Hepatocyte (in vitro differentiated cells): ENCODE measurements at regions not wholly inside any gene's neighbourhood (a gene's known extent, or its start where the extent isn't known, plus 50 kb on each side); places are given as distances from the start of the nearest gene placed in this dataset.
"Not testable (repeated sequence)": the region's sequence is repeated elsewhere in the genome, so short reads cannot be mapped to it uniquely, and the experiment has no call there.

Source experiments
- DNase-seq: peaks from one replicate; pipeline ENCODE4 v3.0.0-alpha.2; 2016; ENCODE audit warnings: low spot score
- H2AFZ ChIP-seq: fragments of 200-600 bp; sonication (generic); 2 replicates; pipeline ENCODE4 v1.6.0; 2016; ENCODE audit warnings: antibody characterized with exemption, mild to moderate bottlenecking
- H3K27ac ChIP-seq: fragments of 200-600 bp; sonication (generic); 2 replicates; pipeline ENCODE4 v1.5.1; 2016; ENCODE audit warnings: mild to moderate bottlenecking
- H3K27me3 ChIP-seq: fragments of 200-600 bp; sonication (generic); 2 replicates; pipeline ENCODE4 v1.6.1; 2016
- H3K36me3 ChIP-seq: fragments of 200-600 bp; sonication (generic); replicated peaks from 2 replicates; pipeline ENCODE4 v1.5.1; 2016; ENCODE audit warnings: low read depth; ENCODE audit not compliant: insufficient read depth
- H3K4me1 ChIP-seq: fragments of 200-600 bp; sonication (generic); 2 replicates; pipeline ENCODE4 v1.5.1; 2016; ENCODE audit warnings: mild to moderate bottlenecking, moderate library complexity; ENCODE audit not compliant: insufficient read depth
- H3K4me2 ChIP-seq: fragments of 200-600 bp; sonication (generic); 2 replicates; pipeline ENCODE4 v1.6.0; 2016
- H3K4me3 ChIP-seq: fragments of 200-600 bp; sonication (generic); 2 replicates; pipeline ENCODE4 v1.5.1; 2016; ENCODE audit warnings: mild to moderate bottlenecking
- H3K79me2 ChIP-seq: fragments of 200-600 bp; sonication (generic); 2 replicates; pipeline ENCODE4 v1.6.0; 2017; ENCODE audit warnings: mild to moderate bottlenecking
- H3K9me2 ChIP-seq: fragments of 200-600 bp; sonication (generic); replicated peaks from 2 replicates; pipeline ENCODE4 v1.6.0; 2017; ENCODE audit warnings: mild to moderate bottlenecking; ENCODE audit not compliant: insufficient read depth
- H3K9me3 ChIP-seq: fragments of 200-600 bp; sonication (generic); 2 replicates; pipeline ENCODE4 v1.5.1; 2016; ENCODE audit warnings: low read depth, mild to moderate bottlenecking
- H4K20me1 ChIP-seq: fragments of 200-600 bp; sonication (generic); 2 replicates; pipeline ENCODE4 v1.6.0; 2016; ENCODE audit warnings: mild to moderate bottlenecking; ENCODE audit not compliant: insufficient read depth, poor library complexity, severe bottlenecking
- EZH2 ChIP-seq: fragments of 200-600 bp; sonication (generic); IDR thresholded peaks from 2 replicates; pipeline ENCODE4 v1.6.1; 2016; ENCODE audit warnings: antibody characterized with exemption, mild to moderate bottlenecking, borderline replicate concordance
- EZH2phosphoT487 ChIP-seq: fragments of 200-600 bp; sonication (generic); IDR thresholded peaks from one replicate; pipeline ENCODE4 v1.6.1; 2018; ENCODE audit warnings: antibody characterized with exemption, mild to moderate bottlenecking, low read depth, moderate library complexity; ENCODE audit not compliant: unreplicated experiment, severe bottlenecking
- WGBS: methylation state at CpG from one replicate; pipeline ENCODE4 v1.1.6; 2016; ENCODE audit warnings: low lambda C conversion rate; ENCODE audit errors: missing lambda C conversion rate; 5-methylcytosine and 5-hydroxymethylcytosine counted together
- TF ChIP-seq, protein P1 (sequence below): fragments of 200-600 bp; sonication (generic); IDR thresholded peaks from 2 replicates; pipeline ENCODE4 v1.5.1; 2016; ENCODE audit warnings: antibody characterized with exemption, mild to moderate bottlenecking; ENCODE audit not compliant: poor library complexity

DNA sequence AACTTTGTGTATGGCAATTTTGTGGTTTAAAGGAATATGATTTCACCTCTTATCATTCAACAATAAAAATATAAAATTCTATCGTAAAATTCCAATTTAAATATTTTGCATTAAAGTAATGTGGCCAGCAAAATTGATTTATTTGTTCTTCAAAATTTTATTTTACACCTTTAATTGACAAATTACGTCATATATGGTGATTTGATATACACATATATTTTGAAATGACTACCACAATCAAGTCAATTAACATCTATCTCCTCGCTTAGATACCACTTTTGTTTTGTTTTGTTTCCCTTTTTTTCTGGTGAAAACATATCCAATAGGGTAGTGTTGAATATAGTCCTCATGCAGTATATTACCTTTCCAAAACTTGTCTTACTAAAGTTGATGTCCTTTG, 467.6 kb upstream of the HS3ST5 start:
- Histone ChIP-seq H3K9me3 (no peaks in the 10 kb centered on the region), H3K4me3 (no peak overlapping the region), H3K36me3 (no peaks in the 10 kb centered on the region), H3K9me2 (no peaks in the 10 kb centered on the region), H4K20me1 (no peaks in the 10 kb centered on the region), H3K4me1 (no peaks in the 10 kb centered on the region), H3K27ac (no peak overlapping the region), H3K79me2 (no peaks in the 10 kb centered on the region), H2AFZ (no peak overlapping the region), H3K27me3 (no peaks in the 10 kb centered on the region), H3K4me2 (no peak overlapping the region)
- TF ChIP-seq EZH2phosphoT487 (no peak), EZH2 (no peak)
- TF ChIP-seq, protein P1, sequence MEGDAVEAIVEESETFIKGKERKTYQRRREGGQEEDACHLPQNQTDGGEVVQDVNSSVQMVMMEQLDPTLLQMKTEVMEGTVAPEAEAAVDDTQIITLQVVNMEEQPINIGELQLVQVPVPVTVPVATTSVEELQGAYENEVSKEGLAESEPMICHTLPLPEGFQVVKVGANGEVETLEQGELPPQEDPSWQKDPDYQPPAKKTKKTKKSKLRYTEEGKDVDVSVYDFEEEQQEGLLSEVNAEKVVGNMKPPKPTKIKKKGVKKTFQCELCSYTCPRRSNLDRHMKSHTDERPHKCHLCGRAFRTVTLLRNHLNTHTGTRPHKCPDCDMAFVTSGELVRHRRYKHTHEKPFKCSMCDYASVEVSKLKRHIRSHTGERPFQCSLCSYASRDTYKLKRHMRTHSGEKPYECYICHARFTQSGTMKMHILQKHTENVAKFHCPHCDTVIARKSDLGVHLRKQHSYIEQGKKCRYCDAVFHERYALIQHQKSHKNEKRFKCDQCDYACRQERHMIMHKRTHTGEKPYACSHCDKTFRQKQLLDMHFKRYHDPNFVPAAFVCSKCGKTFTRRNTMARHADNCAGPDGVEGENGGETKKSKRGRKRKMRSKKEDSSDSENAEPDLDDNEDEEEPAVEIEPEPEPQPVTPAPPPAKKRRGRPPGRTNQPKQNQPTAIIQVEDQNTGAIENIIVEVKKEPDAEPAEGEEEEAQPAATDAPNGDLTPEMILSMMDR = no peak
- no peak for DNase-seq
- 90% methylated on average over 3 of the region's 3 CpGs for WGBS

DNA sequence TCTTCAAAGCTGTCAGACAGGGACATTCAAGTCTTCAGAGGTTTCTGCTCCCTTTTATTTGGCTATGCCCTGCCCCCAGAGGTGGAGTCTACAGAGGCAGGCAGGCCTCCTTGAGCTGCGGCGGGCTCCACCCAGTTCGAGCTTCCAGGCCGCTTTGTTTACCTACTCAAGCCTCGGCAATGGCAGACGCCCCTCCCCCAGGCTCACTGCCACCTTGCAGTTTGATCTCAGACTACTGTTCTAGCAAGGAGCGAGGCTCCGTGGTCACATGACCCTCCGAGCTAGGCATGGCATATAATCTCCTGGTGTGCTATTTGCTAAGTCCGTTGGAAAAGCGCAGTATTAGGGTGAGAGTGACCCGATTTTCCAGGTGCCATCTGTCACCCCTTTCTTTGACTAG, 462.6 kb upstream of the HS3ST5 start:
- not testable (repeated sequence) for H2AFZ ChIP-seq, H3K79me2 ChIP-seq, H3K4me3 ChIP-seq, DNase-seq, H3K4me2 ChIP-seq, H3K9me3 ChIP-seq, H3K4me1 ChIP-seq, H3K9me2 ChIP-seq, H3K27ac ChIP-seq, H4K20me1 ChIP-seq, H3K27me3 ChIP-seq, H3K36me3 ChIP-seq
- WGBS = 95% methylated on average over 12 of the region's 12 CpGs

- WGBS = 90% methylated on average over 4 of the region's 4 CpGs
- Histone ChIP-seq H3K27ac (no peak overlapping the region), H3K27me3 (no peaks in the 10 kb centered on the region), H3K36me3 (no peaks in the 10 kb centered on the region), H4K20me1 (no peaks in the 10 kb centered on the region), H3K79me2 (no peaks in the 10 kb centered on the region), H3K9me2 (no peaks in the 10 kb centered on the region), H3K4me3 (no peak overlapping the region), H2AFZ (no peak overlapping the region), H3K4me2 (no peak overlapping the region), H3K4me1 (no peaks in the 10 kb centered on the region), H3K9me3 (no peaks in the 10 kb centered on the region)
- no peak for DNase-seq
- no peak for TF ChIP-seq EZH2
Measured at GRCh38 chr6:114796576-114796975, 453.8 kb upstream of the HS3ST5 start.

GRCh38 chr6:114793428-114793827, 450.6 kb upstream of the HS3ST5 start:
- Histone ChIP-seq H3K27ac (no peak overlapping the region), H3K4me1 (no peaks in the 10 kb centered on the region), H3K4me2 (no peak overlapping the region), H3K9me3 (no peaks in the 10 kb centered on the region), H3K27me3 (no peaks in the 10 kb centered on the region), H4K20me1 (no peaks in the 10 kb centered on the region), H3K36me3 (no peaks in the 10 kb centered on the region), H3K9me2 (no peaks in the 10 kb centered on the region), H2AFZ (no peak overlapping the region), H3K79me2 (no peaks in the 10 kb centered on the region), H3K4me3 (no peak overlapping the region)
- TF ChIP-seq EZH2phosphoT487 (no peak), EZH2 (no peak)
- TF ChIP-seq, protein P1 = no peak
- no peak for DNase-seq
